K562 (cell line): ENCODE measurements at regions not wholly inside any gene's neighbourhood (a gene's known extent, or its start where the extent isn't known, plus 50 kb on each side); places are given as distances from the start of the nearest gene placed in this dataset.

Experiments
- ATAC-seq: fragments of 200-7000 bp; cut with Tn5 transposase; 3 replicates; pipeline ENCODE4 v1.9.1; 2020; ENCODE audit warnings: moderate library complexity
- BruUV-seq: library from RNA; stranded (reverse); fragments of 400-500 nt; replicated peaks from 2 replicates; lab custom pipeline; 2021; lab: Mats Ljungman, UMichigan
- CTCF ChIA-PET: fragments of 300-600 bp; formaldehyde crosslinking; extraction: SDS; loops from one replicate; lab custom pipeline; 2021; ENCODE audit warnings: low intra/inter-chr PET ratio; lab: Yijun Ruan, JAX
- POLR2A ChIA-PET: fragments of 300-600, 350-650 bp; sonication (Branson Sonifier 250); formaldehyde crosslinking; extraction: SDS; loops from one replicate; lab custom pipeline; 2021; ENCODE audit warnings: antibody characterized with exemption, inconsistent platforms; lab: Yijun Ruan, JAX
- DNase-seq, 4 experiments: peaks; one replicate each; pipeline versions ENCODE4 v3.0.0 to v3.0.0-alpha.2; 2011 to 2018; ENCODE audit warnings: low spot score in 3 of 4, mixed read lengths in 3 of 4; ENCODE audit errors: extremely low read depth in 1 of 4
- FAIRE-seq: peaks from 2 replicates; lab custom pipeline; 2011; peaks lifted over from hg19 to GRCh38; lab: Jason Lieb, UNC
- H2AFZ ChIP-seq: 2 replicates; pipeline ENCODE4 v1.6.0; 2011; ENCODE audit warnings: low read depth, low read length, control low read depth, inconsistent platforms
- H3K27ac ChIP-seq: fragments of 200-600 bp; 3 replicates; pipeline ENCODE4 v1.8.0; 2011; ENCODE audit warnings: low read depth, mild to moderate bottlenecking, control low read depth, inconsistent platforms, low read length, moderate library complexity, mixed read lengths; ENCODE audit errors: extremely low read depth
- H3K27me3 ChIP-seq, 2 experiments: fragments of 300-600 bp in 1 of 2; 2 replicates in 1 of 2; 3 replicates in 1 of 2; pipeline versions ENCODE4 v1.6.0 to v1.8.0; 2011; ENCODE audit warnings: inconsistent platforms in 2 of 2, low read length in 2 of 2, mild to moderate bottlenecking in 1 of 2, mixed read lengths in 1 of 2, moderate library complexity in 1 of 2; ENCODE audit not compliant: control insufficient read depth in 2 of 2, insufficient read depth in 2 of 2
- H3K36me3 ChIP-seq: fragments of 300-600 bp; 3 replicates; pipeline ENCODE4 v1.8.0; 2011; ENCODE audit warnings: mild to moderate bottlenecking, low read length, inconsistent platforms; ENCODE audit not compliant: control insufficient read depth, insufficient read depth
- H3K4me1 ChIP-seq, 2 experiments: fragments of 200-600 bp in 1 of 2; replicated peaks in 1 of 2; 2 replicates in 1 of 2; 3 replicates in 1 of 2; pipeline versions ENCODE4 v1.5.1 to v1.8.0; 2011; ENCODE audit warnings: inconsistent platforms in 2 of 2, low read length in 2 of 2, mild to moderate bottlenecking in 1 of 2, mixed read lengths in 1 of 2, moderate library complexity in 1 of 2; ENCODE audit not compliant: control insufficient read depth in 2 of 2, insufficient read depth in 2 of 2
- H3K4me2 ChIP-seq: 2 replicates; pipeline ENCODE4 v1.6.1; 2011; ENCODE audit warnings: low read length, control low read depth, inconsistent platforms, mixed read lengths; ENCODE audit not compliant: insufficient read depth
- H3K4me3 ChIP-seq: fragments of 200-600 bp; sonication (generic), shearing (Covaris generic); 2 replicates; pipeline ENCODE4 v1.5.1; 2016; ENCODE audit warnings: control low read depth, inconsistent platforms
- H3K79me2 ChIP-seq: fragments of 200-600 bp; 3 replicates; pipeline ENCODE4 v1.8.0; 2011; ENCODE audit warnings: low read length, inconsistent platforms; ENCODE audit not compliant: control insufficient read depth, insufficient read depth
- H3K9ac ChIP-seq, 2 experiments: 2 replicates each; pipeline versions ENCODE4 v1.6.0 to v1.6.1; 2011; ENCODE audit warnings: low read depth in 2 of 2, low read length in 2 of 2, control low read depth in 1 of 2, inconsistent platforms in 1 of 2, mild to moderate bottlenecking in 1 of 2, mixed read lengths in 1 of 2; ENCODE audit not compliant: insufficient read depth in 1 of 2
- H3K9me1 ChIP-seq: one replicate; pipeline ENCODE4 v1.6.0; 2011; ENCODE audit warnings: inconsistent platforms, mild to moderate bottlenecking, low read length, moderate library complexity; ENCODE audit not compliant: control insufficient read depth, insufficient read depth
- H3K9me3 ChIP-seq: replicated peaks from 2 replicates; pipeline ENCODE4 v1.5.1; 2011; ENCODE audit warnings: low read depth, low read length, inconsistent platforms; ENCODE audit not compliant: control insufficient read depth, insufficient read depth
- H4K20me1 ChIP-seq: replicated peaks from 2 replicates; pipeline ENCODE4 v1.6.1; 2011; ENCODE audit warnings: low read length, inconsistent platforms, mixed read lengths; ENCODE audit not compliant: control insufficient read depth, insufficient read depth
- CBX5 ChIP-seq: IDR thresholded peaks from 2 replicates; pipeline ENCODE4 v1.6.1; 2014; ENCODE audit warnings: low read depth, borderline replicate concordance
- KDM5B ChIP-seq: fragments of 200-600 bp; sonication (generic); IDR thresholded peaks from 2 replicates; pipeline ENCODE4 v1.6.1; 2012; ENCODE audit warnings: low read depth, mild to moderate bottlenecking, moderate library complexity, low read length, control low read depth, inconsistent platforms; ENCODE audit not compliant: insufficient replicate concordance
- PYGO2 ChIP-seq: fragments of 450-650 bp; IDR thresholded peaks from 2 replicates; pipeline ENCODE4 v1.6.1; 2016; ENCODE audit warnings: mild to moderate bottlenecking, missing genetic modification characterization, moderate library complexity, missing compliant biosample characterization
- ZNF41 ChIP-seq: fragments of 250-450 bp; sonication (Bioruptor Pico); conservative IDR thresholded peaks from 2 replicates; pipeline ENCODE4 v1.4.0; 2020; ENCODE audit warnings: mild to moderate bottlenecking
- WGBS: fragments of 100-300 bp; shearing (Covaris generic); methylation state at CpG from one replicate; pipeline ENCODE4 v1.1.6; 2016; ENCODE audit warnings: low coverage, mixed read lengths; ENCODE audit not compliant: insufficient coverage; ENCODE audit errors: missing lambda C conversion rate; 5-methylcytosine and 5-hydroxymethylcytosine counted together
- in situ Hi-C: fragments of 300-500 bp; cut with MboI; formaldehyde crosslinking; loops from 4 replicates; pipeline ENCODE4 v1.15.0; 2018; ENCODE audit warnings: inconsistent platforms, mixed read lengths
- intact Hi-C: fragments of 100-400 bp; cut with micrococcal nuclease; formaldehyde crosslinking; loops from 2 replicates; pipeline ENCODE4 v1.14.2; 2022
- TF ChIP-seq, protein P1 (sequence below): fragments of 450-650 bp; IDR thresholded peaks from 2 replicates; pipeline ENCODE4 v1.7.0; 2016; ENCODE audit warnings: borderline replicate concordance
- TF ChIP-seq, protein P2 (sequence below): fragments of 450-650 bp; formaldehyde crosslinking; IDR thresholded peaks from 2 replicates; pipeline ENCODE4 v1.4.0; 2020; ENCODE audit warnings: mild to moderate bottlenecking, mixed read lengths

DNA sequence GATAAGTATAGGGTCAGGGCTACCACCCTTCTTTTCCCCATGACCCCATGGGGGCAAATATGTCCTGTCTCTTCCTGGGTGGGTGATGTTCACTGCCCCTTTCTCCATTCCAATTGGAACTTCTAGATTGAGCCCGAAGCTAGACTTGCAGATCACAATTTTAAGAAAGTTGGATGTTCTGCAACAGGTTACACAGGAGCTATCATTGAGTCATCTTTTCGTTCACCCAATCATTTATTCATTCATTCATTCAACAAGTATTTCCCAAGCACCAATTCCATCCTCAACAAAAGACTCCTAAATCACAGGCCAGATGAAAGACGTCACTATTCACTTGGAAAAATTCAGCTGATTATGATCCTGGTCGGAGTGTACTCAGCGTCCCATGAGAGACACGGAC lies 71.0 kb upstream of the FOXP4 start:
- Histone ChIP-seq H3K4me3 (no peak overlapping the region), H3K27me3 (peaks cover 38 to 72% of the 10 kb centered on the region in 2 experiments), H4K20me1 (peaks cover 6% of the 10 kb centered on the region), H3K9me1 (no peaks in the 10 kb centered on the region), H3K4me1 (peaks cover 0 to 9% of the 10 kb centered on the region in 2 experiments; a peak in 2 of 5 replicates), H3K4me2 (no peak overlapping the region), H3K9ac (no peak overlapping the region), H3K27ac (no peak overlapping the region), H3K36me3 (no peaks in the 10 kb centered on the region), H3K79me2 (no peaks in the 10 kb centered on the region), H2AFZ (no peak overlapping the region), H3K9me3 (0 out of 2 replicates have a peak, but pooled peaks cover 2% of the 10 kb centered on the region)
- WGBS: 0% methylated on average over 6 of the region's 6 CpGs
- POLR2A ChIA-PET: interaction anchor here (0.8 to 1.0 kb wide), 3 partner anchors 11 to 227 kb away, joined by 3 to 5 read pairs (median 3); no protein-coding TSS in a partner anchor
- ATAC-seq (no peak), FAIRE-seq (no peak), DNase-seq (no peak)
- no peak for TF ChIP-seq PYGO2
- CTCF ChIA-PET: interaction anchor here (1.2 kb wide), 1 partner anchor 12 kb away, joined by 5 read pairs; no protein-coding TSS in a partner anchor
- in situ Hi-C loops (no loop called here), intact Hi-C loops (no loop called here)
- no TSS peak for BruUV-seq

DNA sequence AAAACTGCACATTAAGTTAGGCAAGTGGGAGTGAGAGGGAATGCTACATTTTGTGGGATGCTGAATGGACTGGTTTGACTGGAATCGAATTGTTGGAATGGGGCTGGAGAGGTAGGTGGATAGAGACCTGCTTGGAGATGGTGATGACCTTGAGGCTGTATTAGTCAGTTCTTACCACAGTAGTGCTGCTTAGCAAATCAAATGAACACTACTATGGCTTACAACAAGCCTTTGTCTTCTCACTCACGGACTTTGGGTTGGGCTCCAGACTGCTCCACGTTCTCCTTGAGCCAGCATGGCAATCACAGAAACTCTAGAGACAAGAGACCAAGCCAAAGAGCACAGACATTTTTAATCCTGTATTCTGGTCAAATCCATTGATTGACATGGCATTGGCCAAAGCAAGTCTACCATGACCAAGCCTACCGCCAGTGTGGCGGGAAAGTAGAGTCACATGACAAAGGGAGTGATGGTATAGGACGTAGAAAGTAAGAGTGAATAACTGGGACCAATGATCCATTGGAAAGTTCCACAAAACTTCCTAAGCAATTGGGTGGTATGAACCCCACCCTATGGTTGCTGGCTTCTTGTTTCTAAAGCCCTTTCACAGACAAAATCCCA lies 70.3 kb upstream of the FOXP4 start:
- no TSS peak for BruUV-seq
- 2% methylated on average over 6 of the region's 6 CpGs for WGBS
- TF ChIP-seq, protein P1, sequence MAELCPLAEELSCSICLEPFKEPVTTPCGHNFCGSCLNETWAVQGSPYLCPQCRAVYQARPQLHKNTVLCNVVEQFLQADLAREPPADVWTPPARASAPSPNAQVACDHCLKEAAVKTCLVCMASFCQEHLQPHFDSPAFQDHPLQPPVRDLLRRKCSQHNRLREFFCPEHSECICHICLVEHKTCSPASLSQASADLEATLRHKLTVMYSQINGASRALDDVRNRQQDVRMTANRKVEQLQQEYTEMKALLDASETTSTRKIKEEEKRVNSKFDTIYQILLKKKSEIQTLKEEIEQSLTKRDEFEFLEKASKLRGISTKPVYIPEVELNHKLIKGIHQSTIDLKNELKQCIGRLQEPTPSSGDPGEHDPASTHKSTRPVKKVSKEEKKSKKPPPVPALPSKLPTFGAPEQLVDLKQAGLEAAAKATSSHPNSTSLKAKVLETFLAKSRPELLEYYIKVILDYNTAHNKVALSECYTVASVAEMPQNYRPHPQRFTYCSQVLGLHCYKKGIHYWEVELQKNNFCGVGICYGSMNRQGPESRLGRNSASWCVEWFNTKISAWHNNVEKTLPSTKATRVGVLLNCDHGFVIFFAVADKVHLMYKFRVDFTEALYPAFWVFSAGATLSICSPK: no peak
- TF ChIP-seq, protein P2, sequence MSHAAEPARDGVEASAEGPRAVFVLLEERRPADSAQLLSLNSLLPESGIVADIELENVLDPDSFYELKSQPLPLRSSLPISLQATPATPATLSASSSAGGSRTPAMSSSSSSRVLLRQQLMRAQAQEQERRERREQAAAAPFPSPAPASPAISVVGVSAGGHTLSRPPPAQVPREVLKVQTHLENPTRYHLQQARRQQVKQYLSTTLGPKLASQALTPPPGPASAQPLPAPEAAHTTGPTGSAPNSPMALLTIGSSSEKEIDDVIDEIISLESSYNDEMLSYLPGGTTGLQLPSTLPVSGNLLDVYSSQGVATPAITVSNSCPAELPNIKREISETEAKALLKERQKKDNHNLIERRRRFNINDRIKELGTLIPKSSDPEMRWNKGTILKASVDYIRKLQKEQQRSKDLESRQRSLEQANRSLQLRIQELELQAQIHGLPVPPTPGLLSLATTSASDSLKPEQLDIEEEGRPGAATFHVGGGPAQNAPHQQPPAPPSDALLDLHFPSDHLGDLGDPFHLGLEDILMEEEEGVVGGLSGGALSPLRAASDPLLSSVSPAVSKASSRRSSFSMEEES (CRISPR knock-in tag): peak; percentile 57
- TF ChIP-seq KDM5B (no peak), CBX5 (no peak), ZNF41 (CRISPR knock-in tag) (no peak)

More for the DNA sequence above, 70.3 kb upstream of the FOXP4 start:
- Histone ChIP-seq H3K4me3 (no peak overlapping the region), H3K27me3 (peaks cover 32 to 65% of the 10 kb centered on the region in 2 experiments), H3K36me3 (no peaks in the 10 kb centered on the region), H3K4me2 (no peak overlapping the region), H3K9me3 (0 out of 2 replicates have a peak, but pooled peaks cover 2% of the 10 kb centered on the region), H4K20me1 (peaks cover 6% of the 10 kb centered on the region), H3K9me1 (no peaks in the 10 kb centered on the region), H3K9ac (no peak overlapping the region), H3K4me1 (peaks cover 0 to 2% of the 10 kb centered on the region in 2 experiments; a peak in 2 of 5 replicates), H3K27ac (no peak overlapping the region), H2AFZ (no peak overlapping the region), H3K79me2 (no peaks in the 10 kb centered on the region)
- POLR2A ChIA-PET: interaction anchor here (0.9 to 1.0 kb wide), 2 partner anchors 10 to 227 kb away, joined by 3 to 5 read pairs; no protein-coding TSS in a partner anchor
- intact Hi-C loops (no loop called here), in situ Hi-C loops (no loop called here)
- FAIRE-seq: peak; percentile 67
- no peak for DNase-seq
- CTCF ChIA-PET: no interaction called here
- no peak for ATAC-seq
